ENCODE measurements at regions not wholly inside any gene's neighbourhood (a gene's known extent, or its start where the extent isn't known, plus 50 kb on each side); places are given as distances from the start of the nearest gene placed in this dataset.

GRCh38 chr5:98349251-98349989 is 424.0 kb upstream of the RGMB start:
- no peak for DNase-seq (ENCODE audit: low read depth in 1 of 2, low spot score in 1 of 2)

GRCh38 chr5:98349990-98350365 is 423.5 kb upstream of the RGMB start:
- H3K27ac ChIP-seq (replicated peaks): no peak overlapping the region
- H3K4me3 ChIP-seq (replicated peaks; ENCODE audit: insufficient read depth, low read length): no peak overlapping the region
- TF ChIP-seq REST (IDR thresholded peaks at IDR 0.05; ENCODE audit: insufficient replicate concordance, low read depth) (no peak), CTCF (IDR thresholded peaks at IDR 0.05; ENCODE audit: insufficient read depth, low read length) (no peak), GABPA (IDR thresholded peaks at IDR 0.05; ENCODE audit: low read depth) (no peak), POLR2AphosphoS5 (IDR thresholded peaks at IDR 0.05; ENCODE audit: low read depth) (no peak)

More at GRCh38 chr5:98349251-98349989, 424.0 kb upstream of the RGMB start:
- Histone ChIP-seq H3K27ac (replicated peaks) (no peak overlapping the region), H3K27me3 (ENCODE audit: insufficient read depth, poor library complexity, severe bottlenecking) (no peaks in the 10 kb centered on the region), H3K4me3 (replicated peaks; ENCODE audit: insufficient read depth, low read length) (no peak overlapping the region)
- no peak for TF ChIP-seq POLR2AphosphoS5 (IDR thresholded peaks at IDR 0.05; ENCODE audit: low read depth)
- no peak for TF ChIP-seq GABPA (IDR thresholded peaks at IDR 0.05; ENCODE audit: low read depth)
- TF ChIP-seq CTCF (IDR thresholded peaks at IDR 0.05; ENCODE audit: insufficient read depth, low read length): no peak
- no peak for TF ChIP-seq SPI1 (IDR thresholded peaks at IDR 0.05; ENCODE audit: borderline replicate concordance, low read depth)
- TF ChIP-seq REST (IDR thresholded peaks at IDR 0.05; ENCODE audit: insufficient replicate concordance, low read depth): no peak

DNA sequence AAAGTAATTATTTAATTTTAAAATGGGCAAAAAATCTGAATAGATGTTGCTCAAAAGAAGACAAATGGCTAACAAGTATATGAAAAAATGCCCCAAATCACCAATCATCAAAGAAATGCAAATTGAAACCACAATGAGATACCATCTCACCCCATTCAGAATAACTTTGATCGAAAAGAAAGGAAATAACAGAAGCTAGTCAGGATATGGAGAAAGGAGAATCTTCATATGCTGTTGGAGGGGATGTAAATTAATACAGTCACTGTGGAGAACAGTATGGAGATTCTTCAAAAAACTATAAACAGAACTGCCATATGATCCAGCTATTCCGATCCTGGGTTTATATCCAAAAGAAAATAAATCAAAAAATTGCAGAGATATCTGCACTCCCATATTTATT is 418.5 kb upstream of the RGMB start:
- Histone ChIP-seq H3K27ac (replicated peaks) (no peak overlapping the region), H3K27me3 (ENCODE audit: insufficient read depth, poor library complexity, severe bottlenecking) (no peaks in the 10 kb centered on the region), H3K4me3 (replicated peaks; ENCODE audit: insufficient read depth, low read length) (no peak overlapping the region)
- no peak for DNase-seq (ENCODE audit: low read depth in 1 of 2, low spot score in 1 of 2)
- TF ChIP-seq GABPA (IDR thresholded peaks at IDR 0.05; ENCODE audit: low read depth): no peak
- TF ChIP-seq POLR2AphosphoS5 (IDR thresholded peaks at IDR 0.05; ENCODE audit: low read depth): no peak
- no peak for TF ChIP-seq SPI1 (IDR thresholded peaks at IDR 0.05; ENCODE audit: borderline replicate concordance, low read depth)
- no peak for TF ChIP-seq CTCF (IDR thresholded peaks at IDR 0.05; ENCODE audit: insufficient read depth, low read length)
- no peak for TF ChIP-seq REST (IDR thresholded peaks at IDR 0.05; ENCODE audit: insufficient replicate concordance, low read depth)

More at GRCh38 chr5:98349990-98350365, 423.5 kb upstream of the RGMB start:
- no peak for DNase-seq (ENCODE audit: low read depth in 1 of 2, low spot score in 1 of 2)
- H3K27me3 ChIP-seq (ENCODE audit: insufficient read depth, poor library complexity, severe bottlenecking): no peaks in the 10 kb centered on the region
